VCaP (cell line): ENCODE measurements at regions not wholly inside any gene's neighbourhood (a gene's known extent, or its start where the extent isn't known, plus 50 kb on each side); places are given as distances from the start of the nearest gene placed in this dataset.
A peak's percentile ranks its signal among the peaks of the same experiment; 100 is the strongest.

Experiments used
- H3K27ac ChIP-seq: fragments of 450-650 bp; 2 replicates; pipeline ENCODE4 v1.5.1; 2017
- CTCF ChIP-seq: fragments of 450-650 bp; conservative IDR thresholded peaks from 2 replicates; pipeline ENCODE4 v1.5.1; 2017; ENCODE audit warnings: mild to moderate bottlenecking, moderate library complexity

GRCh38 chr11:10933455-10934292, 75.8 kb upstream of the ZBED5 start:
- peak; percentile 91 for TF ChIP-seq CTCF

GRCh38 chr11:10932976-10933375, 75.1 kb upstream of the ZBED5 start:
- TF ChIP-seq CTCF: no peak
- no peak overlapping the region for H3K27ac ChIP-seq

More at GRCh38 chr11:10933455-10934292, 75.8 kb upstream of the ZBED5 start:
- H3K27ac ChIP-seq: peak overlapping the region; percentile 60

DNA sequence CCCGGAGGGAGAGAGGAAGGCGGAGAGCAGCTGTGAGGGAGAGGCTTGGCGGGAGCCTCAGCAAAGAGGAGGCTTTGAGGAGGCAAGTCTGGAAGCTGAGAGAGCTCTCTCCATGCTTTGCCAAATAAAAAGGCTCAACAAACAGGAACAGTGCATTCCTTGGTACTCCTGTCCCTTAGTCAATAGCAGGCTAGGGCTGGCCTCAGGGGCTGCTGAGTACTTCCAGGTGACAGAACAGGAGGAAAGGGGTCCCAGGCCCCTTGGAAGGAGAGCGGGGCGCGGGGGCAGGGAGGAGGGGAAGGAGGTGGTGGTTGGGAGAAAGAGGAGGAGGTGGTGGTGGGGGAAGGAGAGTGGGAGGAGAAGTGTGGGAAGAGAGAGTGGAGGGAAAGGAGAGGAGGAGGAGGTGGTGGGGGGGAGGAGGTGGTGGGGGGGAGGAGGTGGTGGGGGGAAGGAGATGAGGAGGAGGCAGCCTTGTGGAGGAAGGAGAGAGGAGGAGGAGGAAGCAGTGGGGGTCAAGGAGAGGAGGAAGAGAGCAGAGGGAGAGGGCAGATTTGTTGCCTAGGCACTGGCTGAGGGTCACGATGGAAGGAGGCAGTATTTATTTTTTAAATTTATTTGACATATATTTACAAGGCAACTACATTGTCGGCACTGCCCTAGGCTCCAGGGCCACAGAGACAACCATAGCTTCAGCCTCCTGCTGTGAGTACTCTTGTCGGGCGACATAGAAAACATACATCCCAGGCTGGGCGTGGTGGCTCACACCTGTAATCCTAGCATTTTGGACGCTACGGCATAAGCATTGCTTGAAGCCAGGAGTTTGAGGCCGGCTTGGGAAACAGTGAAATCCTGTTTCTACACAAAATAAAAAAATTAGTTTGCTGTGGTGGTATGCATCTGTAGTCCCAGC, 74.2 kb upstream of the ZBED5 start:
- H3K27ac ChIP-seq: peak overlapping the region; percentile 84
- no peak for TF ChIP-seq CTCF

DNA sequence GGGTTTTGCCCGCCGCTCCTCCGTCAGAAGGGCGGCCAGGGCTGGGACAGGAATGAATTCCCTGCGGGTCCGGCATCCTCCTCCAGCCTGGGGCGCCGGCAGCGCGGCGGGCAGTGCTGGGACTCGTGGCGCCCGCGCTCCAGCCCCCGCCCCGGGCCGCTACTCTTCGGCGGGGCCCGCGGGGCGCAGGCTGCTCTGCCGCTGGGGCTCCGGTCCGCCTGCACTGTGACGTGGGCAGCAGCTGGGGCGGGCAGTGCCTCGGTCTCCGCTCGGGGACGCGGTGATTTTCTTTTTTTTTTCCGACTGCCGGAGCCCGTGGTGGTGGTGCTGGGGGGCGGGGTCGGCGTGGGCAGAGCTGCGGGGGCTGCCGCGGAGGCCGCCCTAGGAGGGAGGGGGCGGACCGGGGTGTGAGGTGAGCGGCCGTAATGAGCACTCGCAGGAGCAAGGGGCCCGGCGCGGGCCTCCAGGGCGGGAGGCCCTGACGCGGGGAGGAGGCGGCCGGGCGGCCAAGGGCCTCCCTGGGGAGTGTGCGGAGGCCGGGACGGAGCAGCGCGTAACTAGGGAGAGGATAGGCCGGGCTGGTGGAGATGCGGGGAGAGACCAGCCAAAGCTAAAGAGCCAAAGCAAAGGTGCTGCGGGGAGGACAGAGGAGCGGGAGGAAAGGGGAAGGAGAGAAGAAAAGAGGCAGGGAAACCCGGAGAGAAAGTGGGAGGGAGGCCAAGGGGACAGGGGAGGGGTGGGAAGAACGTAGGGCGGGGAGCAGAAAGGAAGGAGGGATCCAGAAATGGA, 73.3 kb upstream of the ZBED5 start:
- peak overlapping the region; percentile 84 for H3K27ac ChIP-seq

DNA sequence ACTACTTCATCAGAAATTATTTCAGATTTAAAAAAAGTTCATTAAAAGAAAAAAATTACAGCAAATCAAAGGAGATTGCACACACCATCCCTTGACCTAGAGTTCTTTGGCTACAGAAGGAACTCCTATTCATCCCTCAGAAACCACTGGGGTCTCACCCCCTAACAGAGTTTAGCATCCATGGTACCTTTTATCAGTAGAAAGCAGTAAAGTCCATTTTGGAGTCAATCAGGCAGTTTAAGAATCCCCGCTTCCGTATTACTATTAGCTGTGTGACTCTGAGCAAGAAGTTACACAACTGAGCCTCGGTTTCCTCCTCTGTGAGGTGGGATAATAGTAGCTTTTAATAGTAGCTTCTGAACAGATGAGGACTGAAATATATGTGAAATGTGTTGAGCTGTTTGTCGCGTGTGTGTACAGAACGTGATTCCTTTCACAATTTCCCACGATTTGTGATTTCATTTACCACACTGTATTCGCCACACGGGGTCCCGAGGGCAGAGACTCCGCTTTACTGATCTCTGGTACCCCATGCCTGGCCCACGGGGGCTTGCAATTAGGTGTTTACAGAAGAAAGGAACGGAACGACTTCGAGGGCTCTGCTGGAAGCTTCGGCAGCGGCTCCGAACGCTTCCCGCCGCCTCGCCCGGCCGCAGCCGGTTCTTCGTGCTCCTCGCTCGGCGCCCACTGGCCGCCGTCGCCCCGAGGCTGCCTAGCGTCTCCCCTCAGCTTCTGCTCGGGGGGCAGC, 72.5 kb upstream of the ZBED5 start:
- TF ChIP-seq CTCF: no peak
- H3K27ac ChIP-seq: peak overlapping the region; percentile 84

More for the DNA sequence above, 73.3 kb upstream of the ZBED5 start:
- TF ChIP-seq CTCF: no peak

GRCh38 chr11:10927538-10927937, 69.7 kb upstream of the ZBED5 start:
- TF ChIP-seq CTCF: no peak
- peak overlapping the region; percentile 35; the same call in 1 of the 2 replicates for H3K27ac ChIP-seq
